NCI-H1092 (cell line): ENCODE measurements at regions not wholly inside any gene's neighbourhood (a gene's known extent, or its start where the extent isn't known, plus 50 kb on each side); places are given as distances from the start of the nearest gene placed in this dataset.
"Not testable (repeated sequence)": the region's sequence is repeated elsewhere in the genome, so short reads cannot be mapped to it uniquely, and the experiment has no call there.

ENCODE experiments used
- DNase-seq: peaks from one replicate; lab custom pipeline; 2025; lab: John Stamatoyannopoulos, UW

- no peak for DNase-seq
Measured at GRCh38 chr18:22566703-22567420, 149.1 kb upstream of the CTAGE1 start.

- DNase-seq = no peak
Measured at GRCh38 chr18:22567794-22568193, 150.1 kb upstream of the CTAGE1 start.

- DNase-seq = no peak
Measured at GRCh38 chr18:22570492-22570891, 152.8 kb upstream of the CTAGE1 start.

GRCh38 chr18:22572341-22572740 lies 154.6 kb upstream of the CTAGE1 start:
- DNase-seq = no peak

- DNase-seq = no peak
Measured at GRCh38 chr18:22579271-22579670, 161.6 kb upstream of the CTAGE1 start.

- no peak for DNase-seq
Measured at GRCh38 chr18:22585333-22585732, 167.6 kb upstream of the CTAGE1 start.

- no peak for DNase-seq
Measured at GRCh38 chr18:22585821-22586220, 168.1 kb upstream of the CTAGE1 start.

GRCh38 chr18:22591222-22591621 lies 173.5 kb upstream of the CTAGE1 start:
- DNase-seq = no peak

GRCh38 chr18:22594155-22594690 lies 176.5 kb upstream of the CTAGE1 start:
- no peak for DNase-seq

- DNase-seq = no peak
Measured at GRCh38 chr18:22601481-22601880, 183.8 kb upstream of the CTAGE1 start.

GRCh38 chr18:22602456-22602855 lies 184.7 kb upstream of the CTAGE1 start:
- DNase-seq = not testable (repeated sequence)

- DNase-seq = no peak
Measured at GRCh38 chr18:22603902-22604301, 186.2 kb upstream of the CTAGE1 start.

- DNase-seq = no peak
Measured at GRCh38 chr18:22604390-22604985, 186.8 kb upstream of the CTAGE1 start.

GRCh38 chr18:22604986-22605421 lies 187.3 kb upstream of the CTAGE1 start:
- DNase-seq = no peak

GRCh38 chr18:22605736-22606135 lies 188.0 kb upstream of the CTAGE1 start:
- no peak for DNase-seq

GRCh38 chr18:22606563-22607283 lies 189.0 kb upstream of the CTAGE1 start:
- DNase-seq = no peak

GRCh38 chr18:22607284-22607635 lies 189.5 kb upstream of the CTAGE1 start:
- no peak for DNase-seq

GRCh38 chr18:22608847-22609246 lies 191.1 kb upstream of the CTAGE1 start:
- no peak for DNase-seq

GRCh38 chr18:22609642-22610041 lies 191.9 kb upstream of the CTAGE1 start:
- no peak for DNase-seq

- DNase-seq = no peak
Measured at GRCh38 chr18:22613058-22613690, 195.5 kb upstream of the CTAGE1 start.

- no peak for DNase-seq
Measured at GRCh38 chr18:22613788-22614187, 196.1 kb upstream of the CTAGE1 start.

- DNase-seq = no peak
Measured at GRCh38 chr18:22623513-22623912, 205.8 kb upstream of the CTAGE1 start.

- DNase-seq = no peak
Measured at GRCh38 chr18:22624176-22624575, 206.5 kb upstream of the CTAGE1 start.
